ENCODE measurements at regions not wholly inside any gene's neighbourhood (a gene's known extent, or its start where the extent isn't known, plus 50 kb on each side); places are given as distances from the start of the nearest gene placed in this dataset.

- TF ChIP-seq CTCF (IDR thresholded peaks at IDR 0.05) (no peak), POLR2A (IDR thresholded peaks at IDR 0.05) (no peak)
Measured at GRCh38 chr1:222331765-222332164, 216.1 kb downstream of the HHIPL2 start.

Measured in uterus (tissue), 2 donors.